ENCODE measurements at regions not wholly inside any gene's neighbourhood (a gene's known extent, or its start where the extent isn't known, plus 50 kb on each side); places are given as distances from the start of the nearest gene placed in this dataset.
A peak's percentile ranks its signal among the peaks of the same experiment; 100 is the strongest.

GRCh38 chr9:99282406-99282805 lies 60.3 kb downstream of the SEC61B start:
- Mint-ChIP-seq H3K27ac (no peak overlapping the region), H3K36me3 (peaks cover 2% of the 10 kb centered on the region), H3K27me3 (peaks cover 10% of the 10 kb centered on the region), H3K9me3 (peaks cover 0 to 1% (median 0%) of the 10 kb centered on the region in 3 donors), H3K4me1 (no peaks in the 10 kb centered on the region), H3K4me3 (no peak overlapping the region)

GRCh38 chr9:99285965-99286364 lies 63.9 kb downstream of the SEC61B start:
- H3K27me3 Mint-ChIP-seq = peaks cover 11% of the 10 kb centered on the region
- H3K9me3 Mint-ChIP-seq = peaks cover 0 to 1% (median 0%) of the 10 kb centered on the region in 3 donors
- H3K36me3 Mint-ChIP-seq = peaks cover 2% of the 10 kb centered on the region
- no peak overlapping the region for H3K4me3 Mint-ChIP-seq
- no peak overlapping the region for H3K27ac Mint-ChIP-seq
- no peaks in the 10 kb centered on the region for H3K4me1 Mint-ChIP-seq

GRCh38 chr9:99286536-99286935 lies 64.5 kb downstream of the SEC61B start:
- Mint-ChIP-seq H3K36me3 (peaks cover 2% of the 10 kb centered on the region), H3K27me3 (peaks cover 12% of the 10 kb centered on the region), H3K4me3 (no peak overlapping the region), H3K9me3 (peaks cover 0 to 1% (median 0%) of the 10 kb centered on the region in 3 donors), H3K27ac (no peak overlapping the region), H3K4me1 (no peaks in the 10 kb centered on the region)

GRCh38 chr9:99287641-99288040 lies 65.6 kb downstream of the SEC61B start:
- Mint-ChIP-seq H3K27me3 (peaks cover 12% of the 10 kb centered on the region), H3K4me1 (no peaks in the 10 kb centered on the region), H3K4me3 (no peak overlapping the region)

DNA sequence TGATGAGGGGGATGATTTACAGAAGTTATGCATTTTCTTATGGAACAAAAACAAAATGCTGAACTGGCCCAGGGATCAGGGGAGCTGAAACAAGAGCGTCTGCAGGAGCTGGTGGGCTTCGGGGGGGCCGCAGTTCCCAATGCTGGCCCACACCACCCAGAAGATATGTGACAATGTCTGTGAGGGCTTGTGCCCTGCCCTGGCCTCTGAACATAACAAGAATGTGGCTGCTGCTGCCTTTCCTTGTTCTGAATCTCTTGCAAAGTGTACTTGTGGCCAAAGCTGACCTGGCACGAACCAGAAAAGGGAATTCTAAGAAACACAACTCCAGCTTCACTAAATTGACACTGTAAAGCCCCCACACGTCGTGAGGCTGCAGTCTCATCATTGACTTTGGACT lies 66.7 kb downstream of the SEC61B start:
- Mint-ChIP-seq H3K27ac (no peak overlapping the region), H3K4me1 (no peaks in the 10 kb centered on the region), H3K36me3 (peaks cover 2% of the 10 kb centered on the region), H3K9me3 (no peaks in the 10 kb centered on the region), H3K4me3 (no peak overlapping the region), H3K27me3 (peaks cover 12% of the 10 kb centered on the region)

More at GRCh38 chr9:99287641-99288040, 65.6 kb downstream of the SEC61B start:
- Mint-ChIP-seq H3K36me3 (peaks cover 2% of the 10 kb centered on the region), H3K27ac (no peak overlapping the region), H3K9me3 (peaks cover 0 to 1% (median 0%) of the 10 kb centered on the region in 3 donors)

DNA sequence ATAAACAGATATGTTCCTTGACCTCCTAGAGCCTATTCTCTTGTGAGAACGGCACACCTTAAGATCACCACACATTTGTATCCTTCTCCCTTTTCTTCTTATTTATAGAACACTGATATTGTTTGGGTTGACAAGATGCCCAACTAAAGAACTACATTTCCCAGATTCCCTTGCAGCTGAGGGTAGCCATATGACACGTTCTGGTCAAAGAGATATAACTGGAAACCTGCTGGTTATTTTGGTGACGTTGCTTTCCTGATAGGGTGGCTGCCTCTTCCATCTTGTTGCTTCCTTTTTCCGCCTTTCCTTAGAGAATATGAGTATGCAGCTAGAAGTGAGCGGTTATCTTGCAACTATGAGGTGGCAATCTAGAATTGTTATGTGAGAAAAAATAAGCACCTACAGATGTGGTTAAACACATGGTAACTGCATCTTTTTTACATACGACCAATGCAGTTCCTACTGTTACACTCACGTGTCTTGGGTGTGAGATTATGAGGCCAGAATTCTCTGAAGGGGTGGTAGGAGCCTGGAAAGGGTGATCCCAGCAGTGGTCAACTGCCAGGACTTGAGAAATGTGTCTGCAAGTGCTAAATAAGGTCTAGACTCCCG lies 72.9 kb downstream of the SEC61B start:
- peaks cover 8% of the 10 kb centered on the region for H3K27me3 Mint-ChIP-seq
- peaks cover 0 to 3% (median 0%) of the 10 kb centered on the region in 3 donors for H3K9me3 Mint-ChIP-seq
- H3K36me3 Mint-ChIP-seq = no peaks in the 10 kb centered on the region
- H3K4me3 Mint-ChIP-seq = peak overlapping the region in 1 of 4 donors; percentile 57
- H3K4me1 Mint-ChIP-seq = peaks cover 0 to 10% (median 5%) of the 10 kb centered on the region in 3 donors
- H3K27ac Mint-ChIP-seq = peak overlapping the region in 1 of 3 donors; percentile 61

DNA sequence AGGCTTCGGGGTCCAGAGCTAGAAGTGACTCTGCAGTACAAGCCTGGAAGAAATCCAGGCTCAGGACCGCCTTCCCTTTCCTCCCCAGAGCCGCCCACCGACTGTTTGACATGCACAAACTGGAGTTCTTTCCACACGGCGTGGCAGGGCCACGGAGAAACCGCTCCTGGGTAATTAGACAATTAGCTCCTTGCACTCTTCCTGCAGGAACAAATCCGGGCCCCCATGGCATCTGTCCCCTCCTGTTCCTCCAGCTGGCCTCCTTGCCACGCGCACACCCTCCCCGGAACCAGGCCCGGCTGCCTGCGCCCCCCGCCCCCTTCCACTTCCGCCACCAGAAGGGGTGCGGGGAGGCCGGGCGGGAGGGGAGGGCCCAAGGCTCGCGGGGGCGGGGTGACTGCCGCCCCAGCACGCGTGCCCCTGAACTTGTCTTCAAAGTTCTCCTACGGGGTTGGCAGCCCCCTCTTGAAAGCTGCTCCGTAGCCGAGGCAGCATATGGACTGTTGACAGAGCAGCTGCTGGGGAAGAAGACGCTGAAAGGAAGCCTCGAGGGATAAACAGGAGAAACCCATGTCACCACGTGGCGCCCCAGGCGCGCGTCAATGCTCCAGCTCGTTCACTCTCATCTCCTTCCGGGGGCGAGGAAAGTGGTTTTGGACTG lies 74.3 kb downstream of the SEC61B start:
- peaks cover 0 to 3% (median 0%) of the 10 kb centered on the region in 3 donors for H3K9me3 Mint-ChIP-seq
- H3K4me1 Mint-ChIP-seq = peaks cover 0 to 10% (median 5%) of the 10 kb centered on the region in 3 donors
- H3K27me3 Mint-ChIP-seq = peaks cover 6% of the 10 kb centered on the region
- H3K4me3 Mint-ChIP-seq = peak overlapping the region; percentile 28 to 61 (median 56)
- H3K27ac Mint-ChIP-seq = peak overlapping the region; percentile 8 to 92 (median 26)
- no peaks in the 10 kb centered on the region for H3K36me3 Mint-ChIP-seq

- no peak overlapping the region for H3K27ac Mint-ChIP-seq
- no peaks in the 10 kb centered on the region for H3K36me3 Mint-ChIP-seq
- H3K4me1 Mint-ChIP-seq = peaks cover 0 to 10% (median 5%) of the 10 kb centered on the region in 3 donors
- H3K4me3 Mint-ChIP-seq = no peak overlapping the region
- peaks cover 0 to 3% (median 0%) of the 10 kb centered on the region in 3 donors for H3K9me3 Mint-ChIP-seq
- peaks cover 6% of the 10 kb centered on the region for H3K27me3 Mint-ChIP-seq
Observed at GRCh38 chr9:99298614-99299013, 76.5 kb downstream of the SEC61B start.

GRCh38 chr9:99299211-99300102 lies 77.4 kb downstream of the SEC61B start:
- Mint-ChIP-seq H3K9me3 (peaks cover 0 to 4% (median 0%) of the 10 kb centered on the region in 3 donors), H3K4me3 (peak overlapping the region in 1 of 4 donors; percentile 3), H3K27me3 (peaks cover 3% of the 10 kb centered on the region), H3K36me3 (no peaks in the 10 kb centered on the region), H3K4me1 (peaks cover 0 to 10% (median 5%) of the 10 kb centered on the region in 3 donors), H3K27ac (no peak overlapping the region)

GRCh38 chr9:99300103-99300439 lies 78.0 kb downstream of the SEC61B start:
- Mint-ChIP-seq H3K4me3 (no peak overlapping the region), H3K4me1 (peaks cover 0 to 7% (median 5%) of the 10 kb centered on the region in 3 donors), H3K27me3 (peaks cover 3% of the 10 kb centered on the region), H3K9me3 (peaks cover 0 to 2% (median 0%) of the 10 kb centered on the region in 3 donors), H3K27ac (no peak overlapping the region), H3K36me3 (no peaks in the 10 kb centered on the region)

- peaks cover 0 to 6% (median 5%) of the 10 kb centered on the region in 3 donors for H3K4me1 Mint-ChIP-seq
- H3K27me3 Mint-ChIP-seq = peaks cover 3% of the 10 kb centered on the region
- H3K9me3 Mint-ChIP-seq = peaks cover 0 to 2% (median 0%) of the 10 kb centered on the region in 3 donors
- H3K27ac Mint-ChIP-seq = no peak overlapping the region
- no peaks in the 10 kb centered on the region for H3K36me3 Mint-ChIP-seq
- no peak overlapping the region for H3K4me3 Mint-ChIP-seq
Observed at GRCh38 chr9:99300603-99301002, 78.5 kb downstream of the SEC61B start.

- Mint-ChIP-seq H3K27ac (no peak overlapping the region), H3K4me1 (no peaks in the 10 kb centered on the region), H3K36me3 (no peaks in the 10 kb centered on the region), H3K4me3 (no peak overlapping the region), H3K27me3 (no peaks in the 10 kb centered on the region), H3K9me3 (peaks cover 0 to 2% (median 0%) of the 10 kb centered on the region in 3 donors)
Observed at GRCh38 chr9:99303177-99303576, 81.1 kb downstream of the SEC61B start.

GRCh38 chr9:99305124-99305523 lies 83.0 kb downstream of the SEC61B start:
- peaks cover 1% of the 10 kb centered on the region for H3K27me3 Mint-ChIP-seq
- no peaks in the 10 kb centered on the region for H3K36me3 Mint-ChIP-seq
- H3K27ac Mint-ChIP-seq = no peak overlapping the region
- no peak overlapping the region for H3K4me3 Mint-ChIP-seq
- H3K4me1 Mint-ChIP-seq = no peaks in the 10 kb centered on the region
- H3K9me3 Mint-ChIP-seq = peaks cover 0 to 2% (median 0%) of the 10 kb centered on the region in 3 donors

DNA sequence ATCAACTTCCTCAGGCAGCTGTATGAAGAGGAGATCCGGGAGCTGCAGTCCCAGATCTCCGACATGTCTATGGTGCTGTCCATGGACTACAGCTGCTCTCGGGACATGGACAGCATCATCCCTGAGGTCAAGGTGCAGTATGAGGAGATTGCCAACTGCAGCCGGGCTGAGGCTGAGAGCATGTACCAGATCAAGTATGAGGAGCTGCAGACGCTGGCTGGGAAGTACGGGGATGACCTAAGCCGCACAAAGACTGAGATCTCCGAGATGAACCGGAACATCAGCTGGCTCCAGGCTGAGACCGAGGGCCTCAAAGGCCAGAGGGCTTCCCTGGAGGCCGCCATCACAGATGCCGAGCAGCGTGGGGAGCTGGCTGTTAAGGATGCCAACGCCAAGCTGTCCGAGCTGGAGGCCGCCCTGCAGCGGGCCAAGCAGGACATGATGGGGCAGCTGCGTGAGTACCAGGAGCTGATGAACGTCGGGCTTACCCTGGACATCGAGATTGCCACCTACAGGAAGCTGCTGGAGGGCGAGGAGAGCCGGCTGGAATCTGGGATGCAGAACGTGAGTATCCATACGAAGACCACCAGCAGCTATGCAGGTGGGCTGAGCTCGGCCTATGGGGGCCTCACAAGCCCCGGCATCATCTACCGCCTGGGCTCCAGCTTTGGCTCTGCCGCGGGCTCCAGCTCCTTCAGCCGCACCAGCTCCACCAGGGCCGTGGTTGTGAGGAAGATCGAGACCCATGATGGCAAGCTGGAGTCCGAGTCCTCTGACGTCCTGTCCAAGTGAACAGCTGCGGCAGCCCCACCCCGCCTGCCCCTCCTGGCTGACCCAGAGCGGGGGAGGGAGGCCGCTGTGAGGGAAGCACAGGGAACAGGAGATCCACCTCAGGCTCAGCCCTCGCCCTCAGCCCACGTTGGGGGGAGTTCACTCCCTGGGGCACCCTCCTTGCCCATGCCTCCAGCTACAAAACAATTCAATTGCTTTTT lies 84.0 kb downstream of the SEC61B start:
- Mint-ChIP-seq H3K27me3 (peaks cover 1% of the 10 kb centered on the region), H3K4me3 (no peak overlapping the region), H3K36me3 (no peaks in the 10 kb centered on the region), H3K9me3 (peaks cover 0 to 2% (median 0%) of the 10 kb centered on the region in 3 donors), H3K27ac (peak overlapping the region in 1 of 3 donors; percentile 72), H3K4me1 (no peaks in the 10 kb centered on the region)

Measured in IgD-negative memory B cell (primary cell).